ENCODE measurements at regions not wholly inside any gene's neighbourhood (a gene's known extent, or its start where the extent isn't known, plus 50 kb on each side); places are given as distances from the start of the nearest gene placed in this dataset.

GRCh38 chr2:53312181-53312580, 455.4 kb upstream of the CHAC2 start:
- no peak for TF ChIP-seq POLR2A (IDR thresholded peaks at IDR 0.05; ENCODE audit: low read depth, low read length)
- no peak for DNase-seq (ENCODE audit: insufficient read length, low spot score)
- no peak for FAIRE-seq

GRCh38 chr2:53303012-53303578, 464.5 kb upstream of the CHAC2 start:
- DNase-seq (ENCODE audit: insufficient read length, low spot score) (no peak), FAIRE-seq (no peak)
- TF ChIP-seq POLR2A (IDR thresholded peaks at IDR 0.05; ENCODE audit: low read depth, low read length) = no peak

GRCh38 chr2:53302455-53302854, 465.1 kb upstream of the CHAC2 start:
- DNase-seq (ENCODE audit: insufficient read length, low spot score) (no peak), FAIRE-seq (no peak)
- TF ChIP-seq POLR2A (IDR thresholded peaks at IDR 0.05; ENCODE audit: low read depth, low read length) = no peak

GRCh38 chr2:53289309-53290006, 478.1 kb upstream of the CHAC2 start:
- TF ChIP-seq POLR2A (IDR thresholded peaks at IDR 0.05; ENCODE audit: low read depth, low read length) = no peak
- no peak for FAIRE-seq
- DNase-seq (ENCODE audit: insufficient read length, low spot score) = no peak

- DNase-seq (ENCODE audit: insufficient read length, low spot score) (no peak), FAIRE-seq (peak; percentile 48)
- no peak for TF ChIP-seq POLR2A (IDR thresholded peaks at IDR 0.05; ENCODE audit: low read depth, low read length)
These were observed 481.3 kb upstream of the CHAC2 start for GRCh38 chr2:53286345-53286744.

- FAIRE-seq = no peak
- no peak for DNase-seq (ENCODE audit: insufficient read length, low spot score)
- TF ChIP-seq POLR2A (IDR thresholded peaks at IDR 0.05; ENCODE audit: low read depth, low read length) = no peak
These were observed 491.9 kb upstream of the CHAC2 start for GRCh38 chr2:53275743-53276142.

- DNase-seq (ENCODE audit: insufficient read length, low spot score) (no peak), FAIRE-seq (no peak)
- TF ChIP-seq POLR2A (IDR thresholded peaks at IDR 0.05; ENCODE audit: low read depth, low read length) = no peak
These were observed 499.0 kb upstream of the CHAC2 start for GRCh38 chr2:53268626-53269025.

GRCh38 chr2:53268086-53268485, 499.5 kb upstream of the CHAC2 start:
- no peak for TF ChIP-seq POLR2A (IDR thresholded peaks at IDR 0.05; ENCODE audit: low read depth, low read length)
- no peak for DNase-seq (ENCODE audit: insufficient read length, low spot score)
- FAIRE-seq = no peak

- no peak for DNase-seq (ENCODE audit: insufficient read length, low spot score)
- no peak for TF ChIP-seq POLR2A (IDR thresholded peaks at IDR 0.05; ENCODE audit: low read depth, low read length)
- no peak for FAIRE-seq
These were observed 501.9 kb upstream of the CHAC2 start for GRCh38 chr2:53265544-53266299.

GRCh38 chr2:53260568-53260967, 507.0 kb upstream of the CHAC2 start:
- DNase-seq (ENCODE audit: insufficient read length, low spot score) = no peak
- TF ChIP-seq POLR2A (IDR thresholded peaks at IDR 0.05; ENCODE audit: low read depth, low read length) = no peak
- no peak for FAIRE-seq

GRCh38 chr2:53259395-53260009, 508.1 kb upstream of the CHAC2 start:
- no peak for FAIRE-seq
- no peak for TF ChIP-seq POLR2A (IDR thresholded peaks at IDR 0.05; ENCODE audit: low read depth, low read length)
- DNase-seq (ENCODE audit: insufficient read length, low spot score) = no peak

GRCh38 chr2:53257287-53257686, 510.3 kb upstream of the CHAC2 start:
- no peak for TF ChIP-seq POLR2A (IDR thresholded peaks at IDR 0.05; ENCODE audit: low read depth, low read length)
- FAIRE-seq (no peak), DNase-seq (ENCODE audit: insufficient read length, low spot score) (no peak)

- no peak for TF ChIP-seq POLR2A (IDR thresholded peaks at IDR 0.05; ENCODE audit: low read depth, low read length)
- FAIRE-seq (no peak), DNase-seq (ENCODE audit: insufficient read length, low spot score) (no peak)
These were observed 514.4 kb upstream of the CHAC2 start for GRCh38 chr2:53253244-53253643.

GRCh38 chr2:53252115-53252514, 515.5 kb upstream of the CHAC2 start:
- no peak for DNase-seq (ENCODE audit: insufficient read length, low spot score)
- no peak for FAIRE-seq
- TF ChIP-seq POLR2A (IDR thresholded peaks at IDR 0.05; ENCODE audit: low read depth, low read length) = no peak

Measured in H54 (cell line).